Esophagus squamous epithelium (tissue), 5 donors: ENCODE measurements at regions not wholly inside any gene's neighbourhood (a gene's known extent, or its start where the extent isn't known, plus 50 kb on each side); places are given as distances from the start of the nearest gene placed in this dataset.

Source experiments
- DNase-seq: peaks from one replicate; lab custom pipeline; 2025; lab: John Stamatoyannopoulos, UW
- H3K27ac ChIP-seq, 4 donors: fragments of 200-600 bp; sonication (generic); one replicate each; pipeline ENCODE4 v1.5.1; 2016 to 2019; ENCODE audit warnings: mild to moderate bottlenecking in 1 of 4
- H3K27me3 ChIP-seq, 4 donors: fragments of 200-600 bp; sonication (generic); 1 replicate in 3 of 4; 2 replicates in 1 of 4; pipeline versions ENCODE4 v1.5.1 to v1.6.0; 2017 to 2021; ENCODE audit warnings: antibody characterized with exemption in 1 of 4
- H3K36me3 ChIP-seq, 3 donors: fragments of 200-600 bp; sonication (generic); one replicate each; pipeline ENCODE4 v1.5.1; 2016 to 2019
- H3K4me1 ChIP-seq, 3 donors: fragments of 200-600 bp; sonication (generic); one replicate each; pipeline ENCODE4 v1.5.1; 2017 to 2019
- H3K4me3 ChIP-seq, 4 donors: fragments of 200-600 bp; sonication (generic); 1 replicate in 3 of 4; 2 replicates in 1 of 4; pipeline ENCODE4 v1.5.1; 2016 to 2019; ENCODE audit warnings: mild to moderate bottlenecking in 2 of 4, moderate library complexity in 1 of 4
- H3K9me3 ChIP-seq, 3 donors: fragments of 200-600 bp; sonication (generic); one replicate each; pipeline ENCODE4 v1.5.1; 2016 to 2019
- POLR2A ChIP-seq, 4 donors: fragments of 450-650 bp; IDR thresholded peaks; one replicate each; pipeline ENCODE4 v1.6.1; 2017; ENCODE audit warnings: antibody characterized with exemption in 4 of 4, mild to moderate bottlenecking in 4 of 4, moderate library complexity in 3 of 4
- WGBS, 2 donors: methylation state at CpG; one replicate each; pipeline ENCODE4 v1.1.5; 2018; 5-methylcytosine and 5-hydroxymethylcytosine counted together
- intact Hi-C: fragments of 100-400 bp; cut with DNase I; formaldehyde crosslinking; loops from one replicate; pipeline ENCODE4 v1.15.0; 2022
- TF ChIP-seq, protein P1 (sequence below), 6 experiments: fragments of 450-650 bp in 4 of 6; fragments of 200-600 bp in 2 of 6; sonication (generic) in 2 of 6; IDR thresholded peaks; one replicate each; pipeline ENCODE4 v1.5.1; 2016 to 2019; ENCODE audit warnings: antibody characterized with exemption in 6 of 6, mild to moderate bottlenecking in 4 of 6, moderate library complexity in 4 of 6
- donor health status: DM: yes; HTN: yes; CAD: no.

- Histone ChIP-seq H3K4me3 (no peak overlapping the region), H3K36me3 (no peaks in the 10 kb centered on the region), H3K27me3 (no peaks in the 10 kb centered on the region), H3K27ac (no peak overlapping the region), H3K9me3 (no peaks in the 10 kb centered on the region), H3K4me1 (no peaks in the 10 kb centered on the region)
- DNase-seq: no peak
- intact Hi-C loops: no loop called here
- 33 to 40% methylated on average over 6 of the region's 6 CpGs for WGBS, 2 donors
- no peak for TF ChIP-seq POLR2A (IDR thresholded peaks at IDR 0.05)
- TF ChIP-seq, protein P1, sequence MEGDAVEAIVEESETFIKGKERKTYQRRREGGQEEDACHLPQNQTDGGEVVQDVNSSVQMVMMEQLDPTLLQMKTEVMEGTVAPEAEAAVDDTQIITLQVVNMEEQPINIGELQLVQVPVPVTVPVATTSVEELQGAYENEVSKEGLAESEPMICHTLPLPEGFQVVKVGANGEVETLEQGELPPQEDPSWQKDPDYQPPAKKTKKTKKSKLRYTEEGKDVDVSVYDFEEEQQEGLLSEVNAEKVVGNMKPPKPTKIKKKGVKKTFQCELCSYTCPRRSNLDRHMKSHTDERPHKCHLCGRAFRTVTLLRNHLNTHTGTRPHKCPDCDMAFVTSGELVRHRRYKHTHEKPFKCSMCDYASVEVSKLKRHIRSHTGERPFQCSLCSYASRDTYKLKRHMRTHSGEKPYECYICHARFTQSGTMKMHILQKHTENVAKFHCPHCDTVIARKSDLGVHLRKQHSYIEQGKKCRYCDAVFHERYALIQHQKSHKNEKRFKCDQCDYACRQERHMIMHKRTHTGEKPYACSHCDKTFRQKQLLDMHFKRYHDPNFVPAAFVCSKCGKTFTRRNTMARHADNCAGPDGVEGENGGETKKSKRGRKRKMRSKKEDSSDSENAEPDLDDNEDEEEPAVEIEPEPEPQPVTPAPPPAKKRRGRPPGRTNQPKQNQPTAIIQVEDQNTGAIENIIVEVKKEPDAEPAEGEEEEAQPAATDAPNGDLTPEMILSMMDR (IDR thresholded peaks at IDR 0.05): no peak
Observed at GRCh38 chr2:166803373-166804000, 84.8 kb upstream of the XIRP2 start.

DNA sequence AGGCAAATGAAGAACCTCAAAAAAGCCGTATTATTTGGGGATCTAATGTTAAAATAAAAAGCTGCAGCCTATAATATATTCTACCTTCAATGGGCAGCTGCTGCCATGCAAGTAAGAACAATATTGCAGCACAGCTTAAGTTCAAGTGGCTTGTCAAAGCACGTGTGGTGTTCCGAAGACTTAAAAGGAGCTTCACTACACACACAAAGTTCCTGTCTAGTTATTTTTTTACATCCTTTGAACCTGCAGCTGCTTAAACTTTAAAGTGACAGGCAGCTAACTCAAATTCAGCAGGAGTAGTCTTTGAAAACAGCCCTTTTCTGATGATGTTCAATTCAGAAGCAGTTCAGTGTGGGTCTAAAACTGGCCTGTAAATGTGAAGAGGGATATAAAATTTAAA, 85.8 kb upstream of the XIRP2 start:
- Histone ChIP-seq H3K4me3 (no peak overlapping the region), H3K9me3 (no peaks in the 10 kb centered on the region), H3K36me3 (no peaks in the 10 kb centered on the region), H3K27me3 (no peaks in the 10 kb centered on the region), H3K27ac (no peak overlapping the region), H3K4me1 (no peaks in the 10 kb centered on the region)
- TF ChIP-seq POLR2A (IDR thresholded peaks at IDR 0.05): no peak
- TF ChIP-seq, protein P1 (IDR thresholded peaks at IDR 0.05): no peak
- DNase-seq: no peak
- intact Hi-C loops: no loop called here
- WGBS, 2 donors: 14 to 35% methylated on average over 3 of the region's 3 CpGs

GRCh38 chr2:166792808-166793207, 95.5 kb upstream of the XIRP2 start:
- H3K4me1 ChIP-seq: no peaks in the 10 kb centered on the region
- H3K27ac ChIP-seq: no peak overlapping the region
- intact Hi-C loops: no loop called here
- TF ChIP-seq, protein P1 (IDR thresholded peaks at IDR 0.05): no peak
- no peak for TF ChIP-seq POLR2A (IDR thresholded peaks at IDR 0.05)
- WGBS, 2 donors: 58 to 62% methylated on average over 3 of the region's 3 CpGs
- no peak for DNase-seq
- H3K27me3 ChIP-seq: no peaks in the 10 kb centered on the region
- no peaks in the 10 kb centered on the region for H3K36me3 ChIP-seq
- H3K4me3 ChIP-seq: no peak overlapping the region
- H3K9me3 ChIP-seq: no peaks in the 10 kb centered on the region

GRCh38 chr2:166786707-166787106, 101.6 kb upstream of the XIRP2 start:
- Histone ChIP-seq H3K27me3 (no peaks in the 10 kb centered on the region), H3K27ac (no peak overlapping the region), H3K36me3 (no peaks in the 10 kb centered on the region), H3K9me3 (no peaks in the 10 kb centered on the region), H3K4me1 (no peaks in the 10 kb centered on the region), H3K4me3 (no peak overlapping the region)
- TF ChIP-seq, protein P1 (IDR thresholded peaks at IDR 0.05): no peak
- TF ChIP-seq POLR2A (IDR thresholded peaks at IDR 0.05): no peak
- 35 to 42% methylated on average over 1 of the region's 1 CpG for WGBS, 2 donors
- DNase-seq: no peak
- intact Hi-C loops: no loop called here

GRCh38 chr2:166784296-166784946, 103.9 kb upstream of the XIRP2 start:
- intact Hi-C loops: no loop called here
- Histone ChIP-seq H3K4me1 (no peaks in the 10 kb centered on the region), H3K4me3 (no peak overlapping the region), H3K9me3 (no peaks in the 10 kb centered on the region), H3K27me3 (no peaks in the 10 kb centered on the region), H3K27ac (no peak overlapping the region), H3K36me3 (no peaks in the 10 kb centered on the region)
- WGBS, 2 donors: 65 to 77% methylated on average over 7 of the region's 8 CpGs
- no peak for DNase-seq
- no peak for TF ChIP-seq POLR2A (IDR thresholded peaks at IDR 0.05)
- TF ChIP-seq, protein P1 (IDR thresholded peaks at IDR 0.05): no peak
